Epithelial cell of proximal tubule (primary cell): ENCODE measurements at regions not wholly inside any gene's neighbourhood (a gene's known extent, or its start where the extent isn't known, plus 50 kb on each side); places are given as distances from the start of the nearest gene placed in this dataset.

ENCODE experiments used
- DNase-seq: peaks from one replicate; pipeline ENCODE4 v3.0.0-alpha.2; 2011; ENCODE audit warnings: low read depth
- H3K4me3 ChIP-seq: 2 replicates; pipeline ENCODE4 v1.5.1; 2011; ENCODE audit warnings: low read depth, mild to moderate bottlenecking, low read length
- CTCF ChIP-seq: conservative IDR thresholded peaks from 2 replicates; pipeline ENCODE4 v1.5.1; 2012; ENCODE audit warnings: low read depth, mild to moderate bottlenecking, low read length

- no peak overlapping the region for H3K4me3 ChIP-seq
- no peak for TF ChIP-seq CTCF
- DNase-seq: no peak
These were observed 1044.3 kb upstream of the KLHL29 start for GRCh38 chr2:22340716-22341115.

GRCh38 chr2:22347306-22347705 is 1037.7 kb upstream of the KLHL29 start:
- DNase-seq: no peak
- TF ChIP-seq CTCF: no peak
- H3K4me3 ChIP-seq: no peak overlapping the region

- H3K4me3 ChIP-seq: no peak overlapping the region
- no peak for TF ChIP-seq CTCF
- no peak for DNase-seq
These were observed 1034.4 kb upstream of the KLHL29 start for GRCh38 chr2:22350621-22351020.

GRCh38 chr2:22355816-22356433 is 1029.1 kb upstream of the KLHL29 start:
- no peak for DNase-seq
- peak; percentile 84 for TF ChIP-seq CTCF
- no peak overlapping the region for H3K4me3 ChIP-seq

GRCh38 chr2:22359071-22359672 is 1025.8 kb upstream of the KLHL29 start:
- no peak for DNase-seq
- no peak for TF ChIP-seq CTCF
- no peak overlapping the region for H3K4me3 ChIP-seq

- TF ChIP-seq CTCF: no peak
These were observed 1024.1 kb upstream of the KLHL29 start for GRCh38 chr2:22360735-22361374.

More at GRCh38 chr2:22360735-22361374, 1024.1 kb upstream of the KLHL29 start:
- H3K4me3 ChIP-seq: no peak overlapping the region
- peak; percentile 29 for DNase-seq
